NCI-H345 (cell line): ENCODE measurements at regions not wholly inside any gene's neighbourhood (a gene's known extent, or its start where the extent isn't known, plus 50 kb on each side); places are given as distances from the start of the nearest gene placed in this dataset.
A peak's percentile ranks its signal among the peaks of the same experiment; 100 is the strongest.
"Not testable (repeated sequence)": the region's sequence is repeated elsewhere in the genome, so short reads cannot be mapped to it uniquely, and the experiment has no call there.

Experiments used
- DNase-seq: peaks from one replicate; lab custom pipeline; 2025; lab: John Stamatoyannopoulos, UW

DNA sequence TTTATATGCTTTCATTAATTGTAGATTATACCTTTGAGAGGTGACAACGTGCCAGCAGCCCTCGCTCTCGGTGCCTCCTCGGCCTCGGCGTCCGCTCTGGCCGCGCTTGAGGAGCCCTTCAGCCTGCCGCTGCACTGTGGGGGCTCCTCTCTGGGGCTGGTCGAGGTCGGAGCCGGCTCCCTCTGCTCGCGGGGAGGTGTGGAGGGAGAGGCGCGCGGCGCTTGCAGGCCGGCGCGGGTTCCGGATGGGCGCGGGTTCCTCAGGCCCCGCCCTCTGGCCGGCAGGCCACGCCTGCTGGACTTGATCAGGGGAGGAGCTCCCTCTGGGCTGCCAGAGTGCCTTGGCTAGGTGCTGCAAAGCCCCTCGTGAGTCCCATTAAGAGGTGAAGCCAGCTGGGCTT lies 321.1 kb upstream of the PCDH18 start:
- no peak for DNase-seq

GRCh38 chr4:137852326-137852725 lies 320.0 kb upstream of the PCDH18 start:
- no peak for DNase-seq

- DNase-seq, result no peak
These were observed 319.1 kb upstream of the PCDH18 start for GRCh38 chr4:137851435-137851834.

GRCh38 chr4:137827945-137828344 lies 295.7 kb upstream of the PCDH18 start:
- DNase-seq, result not testable (repeated sequence)

DNA sequence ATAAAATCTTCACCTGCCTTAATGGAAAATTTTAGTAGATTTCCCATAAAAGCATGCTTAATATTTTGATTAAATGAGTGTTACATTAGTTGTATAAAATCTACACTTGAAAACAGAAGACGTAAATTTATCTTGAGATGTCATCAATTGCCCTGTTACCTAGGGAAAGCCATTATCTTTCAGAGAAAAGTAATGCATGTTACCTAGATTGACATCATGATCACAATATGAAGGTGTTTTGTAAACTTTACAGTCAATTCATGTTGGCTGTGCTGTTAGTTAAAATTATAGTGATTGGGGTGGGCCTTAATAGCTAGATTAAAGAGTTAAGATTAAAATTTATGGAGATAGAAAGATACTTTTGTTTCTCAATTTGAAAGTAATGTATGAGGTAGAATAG lies 293.2 kb upstream of the PCDH18 start:
- DNase-seq, result no peak

GRCh38 chr4:137823007-137823406 lies 290.7 kb upstream of the PCDH18 start:
- DNase-seq, result no peak

DNA sequence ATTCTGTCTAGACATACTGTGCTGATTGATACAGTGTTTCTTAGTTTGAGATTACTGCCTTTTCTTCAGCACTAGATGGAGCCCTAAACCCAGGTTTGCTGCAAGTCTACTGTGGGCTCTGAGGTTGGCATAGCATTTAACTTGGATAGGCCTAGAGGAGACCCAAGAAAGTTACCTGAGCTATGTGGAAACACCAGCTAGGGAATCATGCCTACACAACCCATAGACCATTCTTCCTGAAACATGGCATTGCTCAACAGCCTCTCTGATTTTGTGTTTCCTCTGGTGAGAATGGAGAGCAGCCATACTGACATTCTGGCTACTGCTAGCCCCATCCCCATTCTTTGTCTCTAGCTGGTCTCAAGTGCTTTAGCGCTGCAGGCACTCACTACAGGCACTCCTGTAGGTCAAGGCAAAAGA lies 287.7 kb upstream of the PCDH18 start:
- DNase-seq, result peak; percentile 6

DNA sequence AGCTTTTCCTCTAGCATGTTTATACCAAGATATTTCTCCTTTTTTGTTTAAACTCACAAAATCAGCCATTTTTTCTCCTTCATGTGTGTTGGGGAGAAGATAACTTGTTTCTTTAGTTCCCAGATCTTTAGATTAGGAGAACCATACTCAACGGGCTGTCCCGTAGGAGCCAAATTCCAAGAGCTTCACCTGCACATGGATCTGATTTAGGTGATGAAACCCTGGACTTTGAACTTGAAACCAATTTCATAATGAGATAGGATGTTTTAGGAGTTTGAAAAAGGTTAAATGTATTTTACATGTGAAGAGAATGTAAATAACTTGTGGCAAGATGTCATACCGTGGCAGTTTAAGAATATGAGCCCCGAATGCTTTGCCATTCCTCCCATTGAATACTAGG lies 280.0 kb upstream of the PCDH18 start:
- DNase-seq, result no peak

- no peak for DNase-seq
These were observed 274.1 kb upstream of the PCDH18 start for GRCh38 chr4:137806420-137806819.

DNA sequence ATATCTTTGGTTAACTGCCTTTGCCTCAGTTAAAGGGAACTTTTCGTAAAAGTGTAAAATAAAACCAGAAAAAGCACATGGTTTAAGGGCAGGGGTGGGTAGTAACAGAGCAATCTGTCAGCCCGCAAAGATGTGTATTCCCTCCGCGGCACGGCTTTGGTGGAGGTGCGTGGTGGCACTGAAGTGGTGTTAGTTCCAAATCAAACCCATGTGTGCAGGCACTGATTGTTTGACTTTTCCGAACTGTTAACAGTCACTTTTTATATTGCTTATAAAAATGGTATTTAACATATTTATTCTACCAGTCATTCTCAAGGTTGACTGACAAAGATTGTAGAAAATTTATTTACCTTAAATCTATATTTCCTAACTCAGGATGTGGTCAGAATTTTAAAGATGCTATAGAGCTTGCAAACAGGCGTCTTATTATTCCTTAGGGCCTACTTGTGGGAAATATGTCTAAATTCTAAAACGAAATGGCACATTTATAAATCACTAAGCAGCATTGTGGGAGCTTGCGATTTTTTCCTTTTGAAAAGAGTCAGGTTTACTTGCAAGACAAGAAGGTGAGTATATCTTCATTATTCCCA lies 272.7 kb upstream of the PCDH18 start:
- no peak for DNase-seq

GRCh38 chr4:137800861-137801260 lies 268.6 kb upstream of the PCDH18 start:
- no peak for DNase-seq

- peak; percentile 9 for DNase-seq
These were observed 262.5 kb upstream of the PCDH18 start for GRCh38 chr4:137794764-137795254.

- not testable (repeated sequence) for DNase-seq
These were observed 257.0 kb upstream of the PCDH18 start for GRCh38 chr4:137789263-137789662.

DNA sequence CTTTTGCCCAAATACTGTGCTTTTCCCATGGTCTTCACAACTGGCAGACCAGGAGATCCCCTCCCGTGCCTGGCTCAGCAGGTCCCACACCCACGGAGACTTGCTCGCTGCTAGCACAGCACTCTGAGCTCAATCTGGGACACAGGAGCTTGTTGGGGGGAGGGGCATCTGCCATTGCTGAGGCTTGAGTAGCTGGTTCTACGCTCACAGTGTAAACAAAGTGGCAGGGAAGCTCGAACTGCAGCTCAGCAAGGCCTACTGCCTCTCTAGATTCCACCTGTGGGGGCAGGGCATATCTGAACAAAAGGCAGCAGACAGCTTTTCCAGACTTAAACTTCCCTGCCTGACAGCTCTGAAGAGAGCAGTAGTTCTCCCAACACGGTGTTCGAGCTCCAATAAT lies 251.6 kb upstream of the PCDH18 start:
- DNase-seq, result not testable (repeated sequence)

GRCh38 chr4:137775701-137776100 lies 243.4 kb upstream of the PCDH18 start:
- DNase-seq, result no peak

DNA sequence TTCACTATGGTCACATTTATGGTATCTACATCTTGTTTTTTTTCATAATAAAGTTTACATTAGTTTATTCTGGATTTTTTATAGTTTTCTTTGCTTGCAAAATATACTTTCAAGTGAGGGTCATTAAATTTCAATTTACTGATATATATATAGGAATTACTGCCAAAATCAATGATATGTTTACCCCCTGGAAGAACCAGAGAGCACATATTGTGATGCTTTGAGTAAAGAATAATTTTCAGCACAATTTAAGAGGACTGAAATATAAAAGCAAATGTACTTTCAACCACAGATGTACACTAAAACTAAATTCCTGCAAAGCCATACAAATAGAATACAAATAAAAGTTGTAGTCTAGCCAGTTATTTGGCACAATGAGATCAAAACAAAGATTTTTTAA lies 242.2 kb upstream of the PCDH18 start:
- DNase-seq, result no peak

- DNase-seq, result no peak
These were observed 236.6 kb upstream of the PCDH18 start for GRCh38 chr4:137768881-137769280.

DNA sequence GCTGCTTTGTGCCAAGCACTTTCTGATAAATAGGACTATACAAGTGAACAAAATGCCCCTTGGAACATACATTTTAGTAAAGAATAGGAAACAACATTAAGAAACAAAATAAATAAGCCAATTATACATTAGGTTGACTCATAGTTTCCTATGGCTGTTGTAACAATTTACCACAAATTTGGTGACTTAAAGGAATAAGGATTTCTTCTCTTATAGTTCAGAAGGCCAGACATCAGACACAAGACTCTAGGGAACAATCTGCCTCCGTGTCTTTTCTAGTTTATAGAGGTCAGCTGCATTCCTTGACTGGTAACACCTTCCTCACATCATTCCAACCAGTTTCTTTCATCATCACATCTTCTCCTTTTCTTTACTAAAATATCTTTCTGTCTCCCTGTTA lies 235.9 kb upstream of the PCDH18 start:
- no peak for DNase-seq

DNA sequence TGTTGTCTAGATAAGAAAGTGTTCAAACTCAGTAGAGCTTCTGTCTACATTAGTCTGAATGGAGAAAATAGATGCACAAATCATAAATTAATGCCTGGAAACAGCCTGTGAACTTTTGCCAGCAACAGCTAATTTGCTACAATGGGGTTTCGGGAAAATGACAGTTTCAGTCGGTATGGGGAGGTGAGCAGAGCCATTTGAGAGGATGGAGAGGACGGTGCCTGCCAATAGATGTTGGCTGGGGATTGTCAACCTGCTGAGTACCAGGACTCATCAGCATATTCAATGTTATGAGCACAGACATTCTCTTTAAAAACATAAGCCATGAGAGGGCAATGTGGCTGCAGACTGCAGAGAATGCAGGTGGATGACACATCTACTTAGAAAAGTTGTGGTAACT lies 230.3 kb upstream of the PCDH18 start:
- DNase-seq, result no peak

DNA sequence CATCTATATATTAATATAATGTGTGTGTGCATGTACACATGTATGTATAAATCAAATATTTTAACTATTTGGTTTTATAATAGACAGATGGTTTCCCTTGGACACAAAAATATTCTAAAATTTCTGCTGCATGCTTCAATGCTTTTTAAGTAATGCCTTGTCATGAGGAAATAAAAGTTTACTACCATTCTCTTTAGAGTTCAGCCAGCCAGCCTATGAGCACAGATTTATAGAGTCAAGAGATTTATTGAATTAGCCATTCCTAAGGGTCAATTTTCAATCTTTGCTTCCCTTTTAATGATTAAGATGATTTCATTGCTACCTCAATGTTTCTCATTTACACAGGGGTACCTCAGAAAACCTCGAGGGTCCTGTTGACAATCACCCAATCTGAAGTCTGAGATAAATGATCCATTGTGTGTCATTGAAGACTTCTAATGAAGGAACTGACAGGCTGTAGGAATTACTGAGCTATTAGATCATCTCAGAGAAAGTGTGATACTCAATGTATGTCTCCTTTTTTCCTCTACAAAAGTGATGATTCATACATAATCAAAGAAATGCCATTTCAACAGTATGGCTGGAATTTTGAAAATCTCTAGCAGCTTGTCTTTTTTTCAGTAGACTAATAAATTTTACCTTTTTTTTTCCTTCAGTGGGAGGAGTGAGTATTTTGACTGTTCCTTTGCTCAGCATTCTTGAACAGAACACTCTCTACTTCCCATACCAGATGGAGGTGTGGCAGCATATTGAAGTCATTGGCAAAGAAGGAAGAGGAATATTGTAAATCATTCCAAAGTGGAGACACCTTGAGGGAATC lies 222.6 kb upstream of the PCDH18 start:
- DNase-seq, result no peak

- no peak for DNase-seq
These were observed 217.2 kb upstream of the PCDH18 start for GRCh38 chr4:137749466-137749865.

DNA sequence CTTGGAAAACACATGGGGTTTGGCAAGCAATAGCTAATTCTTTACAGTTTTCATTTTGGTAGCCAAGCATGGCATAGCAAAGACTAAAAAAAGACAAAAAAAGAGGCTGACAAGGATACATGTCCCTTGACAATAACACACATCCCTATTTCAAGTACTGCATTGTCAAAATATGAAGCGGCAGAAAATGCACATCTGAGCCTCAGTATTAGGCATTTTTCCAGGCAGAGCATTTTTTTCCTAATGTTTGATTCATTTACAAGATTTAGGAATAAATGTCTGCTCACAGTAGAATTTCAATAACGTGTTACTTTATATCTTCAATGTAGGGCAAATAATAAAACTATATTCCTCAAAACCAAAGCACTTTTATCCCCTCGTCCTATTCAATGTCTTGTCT lies 216.3 kb upstream of the PCDH18 start:
- no peak for DNase-seq

- DNase-seq, result no peak
These were observed 207.8 kb upstream of the PCDH18 start for GRCh38 chr4:137740141-137740540.

GRCh38 chr4:137739391-137739790 lies 207.1 kb upstream of the PCDH18 start:
- DNase-seq, result no peak
